Testis (tissue), 2 donors: ENCODE measurements at regions not wholly inside any gene's neighbourhood (a gene's known extent, or its start where the extent isn't known, plus 50 kb on each side); places are given as distances from the start of the nearest gene placed in this dataset.

Experiments
- DNase-seq: peaks from one replicate; pipeline ENCODE4 v3.0.0-alpha.2; 2019
- H3K27ac ChIP-seq, 2 donors: fragments of 200-600 bp; sonication (generic); one replicate each; pipeline ENCODE4 v1.5.1; 2019
- H3K27me3 ChIP-seq: fragments of 200-600 bp; sonication (generic); one replicate; pipeline ENCODE4 v1.5.1; 2019
- H3K36me3 ChIP-seq: fragments of 200-600 bp; sonication (generic); one replicate; pipeline ENCODE4 v1.5.1; 2017; ENCODE audit warnings: low read depth; ENCODE audit errors: missing control alignments
- H3K4me1 ChIP-seq: fragments of 200-600 bp; sonication (generic); one replicate; pipeline ENCODE4 v1.5.1; 2019
- H3K4me3 ChIP-seq, 2 donors: fragments of 200-600 bp; sonication (generic); one replicate each; pipeline ENCODE4 v1.5.1; 2017 to 2019
- H3K9me3 ChIP-seq: fragments of 200-600 bp; sonication (generic); one replicate; pipeline ENCODE4 v1.5.1; 2017
- POLR2A ChIP-seq: fragments of 450-650 bp; IDR thresholded peaks from one replicate; pipeline ENCODE4 v1.6.1; 2017; ENCODE audit warnings: antibody characterized with exemption, mild to moderate bottlenecking, moderate library complexity
- WGBS, 2 donors: methylation state at CpG; one replicate each; pipeline ENCODE4 v1.1.5; 2018; 5-methylcytosine and 5-hydroxymethylcytosine counted together
- intact Hi-C: fragments of 100-400 bp; cut with DNase I; formaldehyde crosslinking; loops from one replicate; pipeline ENCODE4 v1.15.1; 2023; ENCODE audit warnings: low total_unique reads
- TF ChIP-seq, protein P1 (sequence below), 3 experiments: fragments of 450-650 bp in 2 of 3; fragments of 200-600 bp in 1 of 3; sonication (generic) in 1 of 3; IDR thresholded peaks; one replicate each; pipeline ENCODE4 v1.5.1; 2016 to 2019; ENCODE audit warnings: antibody characterized with exemption in 3 of 3, mild to moderate bottlenecking in 2 of 3, moderate library complexity in 1 of 3

DNA sequence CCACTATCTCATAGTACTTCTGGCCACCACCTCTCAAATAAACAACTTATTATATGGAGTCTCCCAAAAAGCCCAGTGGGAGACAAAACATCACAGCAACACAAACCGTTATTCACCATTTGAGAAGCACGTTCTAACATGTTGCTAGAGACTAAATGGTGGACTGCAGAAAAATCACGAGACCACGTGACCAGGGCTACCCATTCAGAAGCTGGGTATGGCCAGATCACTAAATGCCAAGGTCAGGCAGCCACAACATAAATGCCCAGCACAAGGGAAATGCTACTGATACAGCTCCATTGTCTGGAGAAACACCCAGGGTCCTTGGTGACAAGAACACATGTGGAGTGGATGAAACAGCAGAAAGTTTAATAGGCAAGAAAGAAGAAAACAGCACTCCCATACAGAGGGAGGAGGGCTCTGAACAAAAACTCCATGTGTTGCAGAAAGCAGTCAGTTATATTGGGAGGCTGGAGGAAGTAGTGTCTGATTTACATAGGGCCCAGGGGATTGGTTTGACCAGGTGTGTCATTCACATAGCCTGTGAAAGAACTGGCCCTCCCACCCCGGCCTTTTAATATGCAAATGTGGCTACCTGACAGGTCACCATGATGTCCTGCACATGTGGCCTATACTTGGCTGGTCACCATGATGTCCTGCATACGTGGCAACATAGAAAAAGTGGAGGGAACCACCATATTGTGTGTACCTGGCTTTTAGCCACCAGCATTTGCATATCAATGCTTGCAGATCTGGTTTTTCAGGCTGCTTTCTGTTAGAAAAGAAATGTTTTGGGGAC is 97.2 kb downstream of the TRIM36 start:
- Histone ChIP-seq H3K4me1 (no peaks in the 10 kb centered on the region), H3K27ac (no peak overlapping the region), H3K27me3 (no peaks in the 10 kb centered on the region), H3K4me3 (no peak overlapping the region), H3K36me3 (no peaks in the 10 kb centered on the region), H3K9me3 (no peaks in the 10 kb centered on the region)
- TF ChIP-seq POLR2A = no peak
- WGBS, 2 donors = 78 to 90% methylated on average over 6 of the region's 6 CpGs
- intact Hi-C loops = no loop called here
- no peak for DNase-seq

DNA sequence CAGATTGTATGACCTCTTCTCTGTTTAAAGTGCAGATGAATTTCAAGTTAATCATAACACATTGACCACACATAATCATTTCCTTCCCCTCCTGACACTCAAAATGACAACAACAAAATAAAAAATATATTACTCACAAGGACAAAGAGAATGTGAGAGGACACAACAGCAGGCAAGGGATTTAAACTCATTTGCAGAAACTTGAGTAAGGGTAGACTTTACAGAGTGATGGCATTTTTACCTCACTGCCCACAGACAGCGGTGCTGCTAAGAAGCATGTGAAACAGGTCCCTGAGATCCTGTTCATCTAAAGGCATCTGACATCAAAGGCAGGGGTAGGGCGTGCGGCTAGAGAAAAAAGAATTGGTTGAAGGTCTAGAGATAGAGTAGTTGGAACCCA is 99.0 kb downstream of the TRIM36 start:
- Histone ChIP-seq H3K27ac (no peak overlapping the region), H3K36me3 (no peaks in the 10 kb centered on the region), H3K4me1 (no peaks in the 10 kb centered on the region), H3K27me3 (no peaks in the 10 kb centered on the region), H3K4me3 (no peak overlapping the region), H3K9me3 (no peaks in the 10 kb centered on the region)
- intact Hi-C loops = no loop called here
- 78 to 98% methylated on average over 3 of the region's 3 CpGs for WGBS, 2 donors
- DNase-seq = no peak
- TF ChIP-seq, protein P1, sequence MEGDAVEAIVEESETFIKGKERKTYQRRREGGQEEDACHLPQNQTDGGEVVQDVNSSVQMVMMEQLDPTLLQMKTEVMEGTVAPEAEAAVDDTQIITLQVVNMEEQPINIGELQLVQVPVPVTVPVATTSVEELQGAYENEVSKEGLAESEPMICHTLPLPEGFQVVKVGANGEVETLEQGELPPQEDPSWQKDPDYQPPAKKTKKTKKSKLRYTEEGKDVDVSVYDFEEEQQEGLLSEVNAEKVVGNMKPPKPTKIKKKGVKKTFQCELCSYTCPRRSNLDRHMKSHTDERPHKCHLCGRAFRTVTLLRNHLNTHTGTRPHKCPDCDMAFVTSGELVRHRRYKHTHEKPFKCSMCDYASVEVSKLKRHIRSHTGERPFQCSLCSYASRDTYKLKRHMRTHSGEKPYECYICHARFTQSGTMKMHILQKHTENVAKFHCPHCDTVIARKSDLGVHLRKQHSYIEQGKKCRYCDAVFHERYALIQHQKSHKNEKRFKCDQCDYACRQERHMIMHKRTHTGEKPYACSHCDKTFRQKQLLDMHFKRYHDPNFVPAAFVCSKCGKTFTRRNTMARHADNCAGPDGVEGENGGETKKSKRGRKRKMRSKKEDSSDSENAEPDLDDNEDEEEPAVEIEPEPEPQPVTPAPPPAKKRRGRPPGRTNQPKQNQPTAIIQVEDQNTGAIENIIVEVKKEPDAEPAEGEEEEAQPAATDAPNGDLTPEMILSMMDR (IDR thresholded peaks at IDR 0.05) = no peak
- no peak for TF ChIP-seq POLR2A

DNA sequence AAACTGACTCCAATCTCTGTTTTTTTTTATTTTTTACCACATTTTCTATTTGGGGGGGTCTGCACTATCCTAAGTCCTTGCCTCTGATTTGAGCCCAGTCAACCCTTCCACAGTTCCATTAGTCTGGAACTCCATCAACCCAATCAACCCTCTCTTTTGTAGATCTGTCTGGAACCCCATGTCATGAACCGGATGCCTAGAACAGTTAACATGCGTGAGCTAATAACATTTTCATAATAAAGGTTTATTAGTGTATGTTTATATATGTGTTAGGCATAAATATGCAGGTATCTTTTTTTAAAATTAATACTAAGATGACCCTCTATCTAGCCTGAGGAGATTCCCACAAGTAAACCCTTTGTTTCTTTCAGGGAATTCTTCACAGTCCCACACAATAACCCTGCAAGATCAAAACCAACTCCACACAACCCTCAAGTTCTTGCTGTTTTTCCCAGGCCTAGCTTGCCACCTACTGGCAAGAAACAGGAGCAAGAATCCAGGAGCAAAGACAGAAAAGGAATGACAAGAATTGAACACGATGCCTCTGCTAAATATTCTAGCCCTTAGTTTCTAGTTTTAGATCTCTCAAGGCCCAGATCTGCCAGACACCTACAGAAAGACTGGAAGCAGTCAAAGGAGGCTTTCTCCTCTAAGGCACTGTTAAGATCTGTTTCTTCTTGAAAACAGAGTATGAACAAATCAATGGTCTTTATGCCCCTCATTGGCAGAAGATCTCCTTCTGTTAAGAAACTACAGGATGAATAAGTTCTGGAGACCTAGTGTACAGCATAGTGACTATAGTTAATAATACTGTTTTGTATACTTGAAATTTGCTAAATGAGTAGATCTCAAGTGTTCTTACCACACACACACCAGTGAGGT is 100.4 kb downstream of the TRIM36 start:
- DNase-seq = peak; percentile 56
- Histone ChIP-seq H3K27ac (no peak overlapping the region), H3K4me1 (no peaks in the 10 kb centered on the region), H3K27me3 (no peaks in the 10 kb centered on the region), H3K4me3 (no peak overlapping the region), H3K9me3 (no peaks in the 10 kb centered on the region), H3K36me3 (no peaks in the 10 kb centered on the region)
- no peak for TF ChIP-seq POLR2A
- TF ChIP-seq, protein P1 (IDR thresholded peaks at IDR 0.05) = peak; percentile 10 to 54 (median 44)
- WGBS, 2 donors = 61 to 63% methylated on average over 3 of the region's 3 CpGs
- intact Hi-C loops = no loop called here

DNA sequence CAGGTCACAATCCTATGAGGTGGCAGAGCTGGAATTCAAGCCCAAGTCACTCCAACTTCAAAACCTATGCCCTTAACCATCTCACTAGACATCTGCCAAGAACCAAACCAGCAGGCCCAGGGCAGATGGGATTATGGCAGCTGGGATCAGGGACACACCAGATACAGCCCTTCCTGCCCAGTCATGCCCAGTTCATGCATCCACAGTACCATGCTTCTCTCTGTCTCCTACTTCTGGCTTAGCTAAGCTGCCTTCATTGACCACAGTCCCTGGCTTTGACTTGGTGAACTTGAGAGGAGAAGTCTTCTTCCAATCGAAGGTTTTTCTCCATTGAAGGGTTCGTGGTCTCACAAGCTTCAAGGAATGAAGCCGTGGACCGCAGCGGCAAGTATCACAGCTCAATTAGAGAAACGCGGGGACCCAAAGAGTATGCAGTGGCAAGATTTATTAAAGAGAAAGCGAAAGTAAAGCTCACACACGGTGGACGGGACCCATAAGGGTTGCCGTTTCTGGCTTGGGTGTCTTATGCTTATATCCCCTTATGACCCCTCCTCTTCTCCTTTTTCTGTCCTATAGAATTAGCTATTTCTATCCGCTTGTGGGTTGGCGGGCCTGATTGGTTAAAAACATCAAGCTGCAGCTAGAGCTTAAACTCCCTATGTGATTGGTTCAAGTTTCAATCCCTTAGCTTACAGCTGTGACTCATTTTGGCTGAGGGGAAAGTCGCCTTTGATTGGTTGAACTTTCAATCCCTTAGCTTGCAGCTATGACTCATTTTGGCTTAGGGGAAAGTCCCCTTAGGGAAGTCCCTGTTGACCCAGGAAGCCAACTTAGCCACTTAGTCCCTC is 101.2 kb downstream of the TRIM36 start:
- peak; percentile 23 for DNase-seq
- TF ChIP-seq, protein P1 (IDR thresholded peaks at IDR 0.05) = no peak
- TF ChIP-seq POLR2A = no peak
- no peaks in the 10 kb centered on the region for H3K4me1 ChIP-seq
- H3K9me3 ChIP-seq = no peaks in the 10 kb centered on the region
- no peaks in the 10 kb centered on the region for H3K36me3 ChIP-seq
- WGBS, 2 donors = 62 to 73% methylated on average over 14 of the region's 14 CpGs
- H3K27me3 ChIP-seq = no peaks in the 10 kb centered on the region
- no peak overlapping the region for H3K4me3 ChIP-seq
- intact Hi-C loops = no loop called here
- H3K27ac ChIP-seq = no peak overlapping the region

DNA sequence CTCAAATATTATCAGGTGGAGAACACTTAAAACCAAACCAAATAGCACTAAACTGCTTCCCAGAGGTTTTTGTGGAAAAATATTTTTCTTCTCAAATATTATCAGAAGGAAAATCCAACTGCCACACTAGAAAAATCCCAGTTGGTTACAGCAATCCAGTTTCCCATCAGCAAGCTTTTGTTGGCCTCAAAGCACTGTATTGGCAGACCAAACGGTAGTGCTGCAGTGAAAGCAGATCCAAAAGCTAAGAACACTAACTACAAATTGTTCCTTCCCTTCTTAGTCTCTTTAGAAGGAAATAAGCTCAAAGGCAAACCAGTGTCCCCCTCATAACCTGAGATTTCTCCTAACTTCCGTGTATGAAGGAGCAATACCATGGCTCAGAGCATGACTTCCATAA is 105.3 kb downstream of the TRIM36 start:
- Histone ChIP-seq H3K4me3 (no peak overlapping the region), H3K36me3 (no peaks in the 10 kb centered on the region), H3K4me1 (no peaks in the 10 kb centered on the region), H3K27me3 (no peaks in the 10 kb centered on the region), H3K9me3 (no peaks in the 10 kb centered on the region), H3K27ac (no peak overlapping the region)
- TF ChIP-seq, protein P1 (IDR thresholded peaks at IDR 0.05) = no peak
- TF ChIP-seq POLR2A = no peak
- 60 to 69% methylated on average over 2 of the region's 2 CpGs for WGBS, 2 donors
- intact Hi-C loops = no loop called here
- no peak for DNase-seq
